ENCODE measurements at regions not wholly inside any gene's neighbourhood (a gene's known extent, or its start where the extent isn't known, plus 50 kb on each side); places are given as distances from the start of the nearest gene placed in this dataset.

- no peak overlapping the region for H3K4me3 ChIP-seq (replicated peaks; ENCODE audit: insufficient read depth, low read length)
- no peak overlapping the region for H3K27ac ChIP-seq (replicated peaks)
- DNase-seq (ENCODE audit: low read depth in 1 of 2, low spot score in 1 of 2) = no peak
- no peaks in the 10 kb centered on the region for H3K27me3 ChIP-seq (ENCODE audit: insufficient read depth, poor library complexity, severe bottlenecking)
- TF ChIP-seq SPI1 (IDR thresholded peaks at IDR 0.05; ENCODE audit: borderline replicate concordance, low read depth) (no peak), REST (IDR thresholded peaks at IDR 0.05; ENCODE audit: insufficient replicate concordance, low read depth) (no peak), POLR2AphosphoS5 (IDR thresholded peaks at IDR 0.05; ENCODE audit: low read depth) (no peak), CTCF (IDR thresholded peaks at IDR 0.05; ENCODE audit: insufficient read depth, low read length) (no peak), GABPA (IDR thresholded peaks at IDR 0.05; ENCODE audit: low read depth) (no peak)
Measured at GRCh38 chr11:131157678-131158077, 212.7 kb upstream of the NTM start.

GRCh38 chr11:131160846-131161245 lies 209.6 kb upstream of the NTM start:
- DNase-seq (ENCODE audit: low read depth in 1 of 2, low spot score in 1 of 2) = no peak
- H3K4me3 ChIP-seq (replicated peaks; ENCODE audit: insufficient read depth, low read length) = no peak overlapping the region
- no peaks in the 10 kb centered on the region for H3K27me3 ChIP-seq (ENCODE audit: insufficient read depth, poor library complexity, severe bottlenecking)
- TF ChIP-seq CTCF (IDR thresholded peaks at IDR 0.05; ENCODE audit: insufficient read depth, low read length) (no peak), REST (IDR thresholded peaks at IDR 0.05; ENCODE audit: insufficient replicate concordance, low read depth) (no peak), POLR2AphosphoS5 (IDR thresholded peaks at IDR 0.05; ENCODE audit: low read depth) (no peak), GABPA (IDR thresholded peaks at IDR 0.05; ENCODE audit: low read depth) (no peak), SPI1 (IDR thresholded peaks at IDR 0.05; ENCODE audit: borderline replicate concordance, low read depth) (no peak)
- H3K27ac ChIP-seq (replicated peaks) = no peak overlapping the region

GRCh38 chr11:131163613-131164012 lies 206.8 kb upstream of the NTM start:
- no peak for TF ChIP-seq POLR2AphosphoS5 (IDR thresholded peaks at IDR 0.05; ENCODE audit: low read depth)
- TF ChIP-seq SPI1 (IDR thresholded peaks at IDR 0.05; ENCODE audit: borderline replicate concordance, low read depth) = no peak
- no peak for TF ChIP-seq GABPA (IDR thresholded peaks at IDR 0.05; ENCODE audit: low read depth)
- TF ChIP-seq REST (IDR thresholded peaks at IDR 0.05; ENCODE audit: insufficient replicate concordance, low read depth) = no peak
- TF ChIP-seq CTCF (IDR thresholded peaks at IDR 0.05; ENCODE audit: insufficient read depth, low read length) = no peak
- DNase-seq (ENCODE audit: low read depth in 1 of 2, low spot score in 1 of 2) = no peak

More at GRCh38 chr11:131163613-131164012, 206.8 kb upstream of the NTM start:
- H3K27ac ChIP-seq (replicated peaks) = no peak overlapping the region
- no peaks in the 10 kb centered on the region for H3K27me3 ChIP-seq (ENCODE audit: insufficient read depth, poor library complexity, severe bottlenecking)
- H3K4me3 ChIP-seq (replicated peaks; ENCODE audit: insufficient read depth, low read length) = no peak overlapping the region

All from HL-60 (cell line).